ENCODE measurements at regions not wholly inside any gene's neighbourhood (a gene's known extent, or its start where the extent isn't known, plus 50 kb on each side); places are given as distances from the start of the nearest gene placed in this dataset.

DNA sequence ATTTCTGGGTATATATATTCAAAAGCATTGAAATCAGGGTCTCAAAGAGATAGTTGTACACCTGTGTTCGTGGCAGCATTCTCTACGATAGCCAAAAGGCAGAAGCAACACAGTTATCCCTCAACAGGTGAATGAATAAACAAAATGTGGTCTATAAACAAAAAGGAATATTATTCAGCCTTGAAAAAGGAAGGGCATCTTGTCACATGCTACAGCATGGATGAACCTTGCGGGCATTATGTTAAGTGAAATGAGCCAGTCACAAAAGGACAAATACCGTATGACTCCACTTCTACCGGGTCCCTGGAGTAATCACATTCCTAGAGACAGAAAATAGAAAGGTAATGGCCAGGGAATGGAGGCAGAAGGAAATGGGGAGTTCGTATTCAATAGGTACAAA lies 228.8 kb downstream of the SH3BP4 start:
- TF ChIP-seq, protein P1, sequence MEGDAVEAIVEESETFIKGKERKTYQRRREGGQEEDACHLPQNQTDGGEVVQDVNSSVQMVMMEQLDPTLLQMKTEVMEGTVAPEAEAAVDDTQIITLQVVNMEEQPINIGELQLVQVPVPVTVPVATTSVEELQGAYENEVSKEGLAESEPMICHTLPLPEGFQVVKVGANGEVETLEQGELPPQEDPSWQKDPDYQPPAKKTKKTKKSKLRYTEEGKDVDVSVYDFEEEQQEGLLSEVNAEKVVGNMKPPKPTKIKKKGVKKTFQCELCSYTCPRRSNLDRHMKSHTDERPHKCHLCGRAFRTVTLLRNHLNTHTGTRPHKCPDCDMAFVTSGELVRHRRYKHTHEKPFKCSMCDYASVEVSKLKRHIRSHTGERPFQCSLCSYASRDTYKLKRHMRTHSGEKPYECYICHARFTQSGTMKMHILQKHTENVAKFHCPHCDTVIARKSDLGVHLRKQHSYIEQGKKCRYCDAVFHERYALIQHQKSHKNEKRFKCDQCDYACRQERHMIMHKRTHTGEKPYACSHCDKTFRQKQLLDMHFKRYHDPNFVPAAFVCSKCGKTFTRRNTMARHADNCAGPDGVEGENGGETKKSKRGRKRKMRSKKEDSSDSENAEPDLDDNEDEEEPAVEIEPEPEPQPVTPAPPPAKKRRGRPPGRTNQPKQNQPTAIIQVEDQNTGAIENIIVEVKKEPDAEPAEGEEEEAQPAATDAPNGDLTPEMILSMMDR (IDR thresholded peaks at IDR 0.05; ENCODE audit: low read depth, low read length) = no peak
- Histone ChIP-seq H3K9me3 (no peaks in the 10 kb centered on the region; the same call in 1 of the 2 replicates), H3K4me1 (no peaks in the 10 kb centered on the region)

DNA sequence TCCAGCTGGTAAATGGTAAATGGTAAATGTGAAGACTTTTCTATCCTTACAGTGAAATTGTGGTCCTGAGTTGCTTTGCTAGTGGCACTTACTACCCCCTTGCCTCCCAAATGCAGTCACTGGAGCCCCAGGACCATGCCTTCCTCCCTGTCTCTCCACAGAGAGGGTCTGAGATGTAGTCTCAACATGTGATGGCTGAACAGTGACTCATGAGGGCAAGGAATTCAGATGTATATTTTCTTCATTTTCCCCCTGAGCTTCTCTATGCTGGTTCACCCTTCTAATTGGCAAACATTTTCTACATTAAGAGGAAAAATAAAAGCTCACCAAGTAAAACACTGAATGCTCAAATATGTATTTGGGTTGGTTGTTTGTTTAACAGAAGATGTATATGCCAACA lies 232.0 kb downstream of the SH3BP4 start:
- no peaks in the 10 kb centered on the region; the same call in 1 of the 2 replicates for H3K27me3 ChIP-seq
- no peaks in the 10 kb centered on the region for H3K36me3 ChIP-seq
- H3K4me3 ChIP-seq (ENCODE audit: low read depth, low read length) = no peak overlapping the region
- no peaks in the 10 kb centered on the region for H3K9me3 ChIP-seq
- no peaks in the 10 kb centered on the region for H3K4me1 ChIP-seq
- no peak for DNase-seq
- TF ChIP-seq, protein P1 (IDR thresholded peaks at IDR 0.05; ENCODE audit: low read depth, low read length) = no peak

More for the DNA sequence above, 228.8 kb downstream of the SH3BP4 start:
- DNase-seq = no peak
- Histone ChIP-seq H3K4me3 (ENCODE audit: low read depth, low read length) (no peak overlapping the region), H3K27me3 (no peaks in the 10 kb centered on the region; the same call in 1 of the 2 replicates), H3K36me3 (no peaks in the 10 kb centered on the region)

DNA sequence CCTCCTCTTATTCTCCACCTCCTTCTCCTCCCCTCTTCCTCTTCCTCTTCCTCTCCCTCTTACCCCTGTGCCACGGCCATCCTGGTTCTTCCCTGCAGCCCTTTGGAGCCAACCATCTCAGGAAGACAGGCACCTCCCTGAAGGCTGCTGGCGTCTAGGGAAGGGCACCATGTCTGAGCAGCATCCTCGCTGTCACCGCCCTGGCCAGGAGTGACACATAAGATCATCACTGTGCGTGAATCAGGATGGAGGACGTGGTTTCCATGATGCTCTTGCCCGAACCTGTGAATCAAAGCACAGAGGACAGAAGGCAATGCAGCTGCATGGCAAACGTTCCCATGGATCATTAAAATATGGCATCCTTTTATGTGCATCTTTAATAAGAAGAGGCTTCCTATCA lies 236.0 kb downstream of the SH3BP4 start:
- Histone ChIP-seq H3K36me3 (no peaks in the 10 kb centered on the region), H3K9me3 (no peaks in the 10 kb centered on the region), H3K27me3 (peaks cover 15% of the 10 kb centered on the region), H3K4me3 (ENCODE audit: low read depth, low read length) (no peak overlapping the region), H3K4me1 (no peaks in the 10 kb centered on the region)
- TF ChIP-seq, protein P1 (IDR thresholded peaks at IDR 0.05; ENCODE audit: low read depth, low read length) = no peak
- no peak for DNase-seq

DNA sequence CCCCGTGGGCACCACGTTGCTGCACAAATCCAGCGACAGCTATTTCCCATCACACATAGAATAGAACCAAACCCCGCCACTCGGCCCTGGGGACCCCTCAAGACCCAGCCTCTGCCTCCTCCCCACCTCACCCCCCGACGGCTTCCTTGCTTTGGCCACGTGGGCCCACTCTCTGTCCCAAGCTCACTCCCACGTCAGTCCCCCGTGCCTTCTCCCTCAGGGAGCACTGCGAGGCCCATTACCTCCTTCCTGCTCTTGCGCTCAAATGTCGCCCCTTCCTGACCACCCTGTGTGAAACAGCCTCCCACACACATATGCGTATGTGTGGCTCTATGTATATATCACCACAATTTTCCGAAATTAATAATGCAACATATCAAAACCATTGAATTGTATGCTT lies 239.7 kb downstream of the SH3BP4 start:
- Histone ChIP-seq H3K4me3 (ENCODE audit: low read depth, low read length) (no peak overlapping the region), H3K4me1 (no peaks in the 10 kb centered on the region), H3K36me3 (no peaks in the 10 kb centered on the region), H3K9me3 (no peaks in the 10 kb centered on the region), H3K27me3 (peaks cover 15% of the 10 kb centered on the region)
- TF ChIP-seq, protein P1 (IDR thresholded peaks at IDR 0.05; ENCODE audit: low read depth, low read length) = no peak
- no peak for DNase-seq

DNA sequence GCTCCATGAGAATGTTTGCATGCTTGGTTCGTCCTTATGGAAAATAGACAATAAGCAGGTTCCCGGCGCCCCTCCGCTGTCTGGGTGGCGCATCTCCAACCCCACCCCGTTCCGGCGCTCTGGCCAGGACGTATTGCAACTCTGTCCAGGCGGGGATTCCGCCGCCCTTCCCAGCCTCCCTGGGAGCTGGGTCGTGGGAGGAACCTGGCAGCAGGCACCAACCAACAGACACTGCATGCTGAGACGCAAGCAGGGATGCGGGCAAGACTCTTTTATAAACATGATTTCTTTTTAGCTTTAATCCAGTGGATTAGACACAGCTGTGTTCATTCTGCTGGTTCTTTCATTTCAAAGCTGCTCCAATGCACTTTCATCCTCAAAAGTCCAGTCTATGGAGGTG lies 240.2 kb downstream of the SH3BP4 start:
- no peak for DNase-seq
- Histone ChIP-seq H3K9me3 (no peaks in the 10 kb centered on the region), H3K36me3 (no peaks in the 10 kb centered on the region), H3K4me3 (ENCODE audit: low read depth, low read length) (no peak overlapping the region), H3K27me3 (peaks cover 15% of the 10 kb centered on the region), H3K4me1 (no peaks in the 10 kb centered on the region)
- TF ChIP-seq, protein P1 (IDR thresholded peaks at IDR 0.05; ENCODE audit: low read depth, low read length) = no peak

DNA sequence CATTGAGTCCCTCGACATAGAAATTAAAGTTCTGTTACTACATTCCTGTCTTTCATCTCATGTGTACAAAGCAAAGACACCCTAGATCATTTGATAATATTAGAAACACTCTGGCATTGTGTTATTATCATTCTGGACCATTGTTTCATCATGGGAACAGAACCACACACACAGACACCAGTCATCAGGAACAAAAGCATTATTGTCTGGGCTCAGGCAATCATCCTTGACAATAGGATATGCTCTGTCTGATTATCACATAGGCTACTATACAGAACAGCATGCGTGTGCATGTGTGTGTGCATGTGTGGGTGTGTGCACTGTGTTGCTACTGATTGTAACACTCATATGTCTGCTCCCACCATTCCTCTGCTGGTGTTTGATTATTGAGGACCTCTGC lies 242.5 kb downstream of the SH3BP4 start:
- DNase-seq = no peak
- H3K36me3 ChIP-seq = no peaks in the 10 kb centered on the region
- TF ChIP-seq, protein P1 (IDR thresholded peaks at IDR 0.05; ENCODE audit: low read depth, low read length) = no peak
- no peaks in the 10 kb centered on the region for H3K9me3 ChIP-seq
- no peaks in the 10 kb centered on the region for H3K4me1 ChIP-seq
- peaks cover 15% of the 10 kb centered on the region for H3K27me3 ChIP-seq
- H3K4me3 ChIP-seq (ENCODE audit: low read depth, low read length) = no peak overlapping the region

All from BE2C (cell line).